ENCODE measurements at regions not wholly inside any gene's neighbourhood (a gene's known extent, or its start where the extent isn't known, plus 50 kb on each side); places are given as distances from the start of the nearest gene placed in this dataset.

- TF ChIP-seq CTCF (IDR thresholded peaks at IDR 0.05) (no peak), POLR2A (IDR thresholded peaks at IDR 0.05) (no peak)
Measured at GRCh38 chr12:128091101-128091720, 175.8 kb upstream of the TMEM132C start.

Measured in heart left ventricle (tissue), 13 donors.